GM21390 (cell line): ENCODE measurements at regions not wholly inside any gene's neighbourhood (a gene's known extent, or its start where the extent isn't known, plus 50 kb on each side); places are given as distances from the start of the nearest gene placed in this dataset.
"Not testable (repeated sequence)": the region's sequence is repeated elsewhere in the genome, so short reads cannot be mapped to it uniquely, and the experiment has no call there.

Experiments
- ATAC-seq: cut with Tn5 transposase; IDR thresholded peaks from one replicate; pipeline ENCODE4 v1.9.1; 2021; ENCODE audit not compliant: unreplicated experiment

GRCh38 chr2:114252713-114253112 is 189.7 kb upstream of the DPP10 start:
- ATAC-seq = no peak

GRCh38 chr2:114254875-114255274 is 187.6 kb upstream of the DPP10 start:
- no peak for ATAC-seq

- no peak for ATAC-seq
Observed at GRCh38 chr2:114259389-114259788, 183.1 kb upstream of the DPP10 start.

- no peak for ATAC-seq
Observed at GRCh38 chr2:114261366-114261765, 181.1 kb upstream of the DPP10 start.

GRCh38 chr2:114265261-114265660 is 177.2 kb upstream of the DPP10 start:
- ATAC-seq = no peak

GRCh38 chr2:114274957-114275356 is 167.5 kb upstream of the DPP10 start:
- no peak for ATAC-seq

GRCh38 chr2:114281188-114281587 is 161.3 kb upstream of the DPP10 start:
- ATAC-seq = no peak

- no peak for ATAC-seq
Observed at GRCh38 chr2:114283774-114284173, 158.7 kb upstream of the DPP10 start.

GRCh38 chr2:114286438-114286837 is 156.0 kb upstream of the DPP10 start:
- ATAC-seq = no peak

- ATAC-seq = no peak
Observed at GRCh38 chr2:114293355-114293754, 149.1 kb upstream of the DPP10 start.

GRCh38 chr2:114294741-114295140 is 147.7 kb upstream of the DPP10 start:
- ATAC-seq = no peak

GRCh38 chr2:114300351-114300750 is 142.1 kb upstream of the DPP10 start:
- not testable (repeated sequence) for ATAC-seq

GRCh38 chr2:114316532-114317300 is 125.7 kb upstream of the DPP10 start:
- ATAC-seq = no peak

- no peak for ATAC-seq
Observed at GRCh38 chr2:114330594-114330993, 111.8 kb upstream of the DPP10 start.

- ATAC-seq = no peak
Observed at GRCh38 chr2:114331934-114332333, 110.5 kb upstream of the DPP10 start.

- no peak for ATAC-seq
Observed at GRCh38 chr2:114345246-114345645, 97.2 kb upstream of the DPP10 start.

GRCh38 chr2:114346658-114347057 is 95.8 kb upstream of the DPP10 start:
- ATAC-seq = no peak

GRCh38 chr2:114350186-114350725 is 92.2 kb upstream of the DPP10 start:
- ATAC-seq = no peak

GRCh38 chr2:114352988-114353387 is 89.5 kb upstream of the DPP10 start:
- no peak for ATAC-seq

- ATAC-seq = no peak
Observed at GRCh38 chr2:114354199-114354598, 88.2 kb upstream of the DPP10 start.

GRCh38 chr2:114368705-114369104 is 73.7 kb upstream of the DPP10 start:
- no peak for ATAC-seq

- ATAC-seq = not testable (repeated sequence)
Observed at GRCh38 chr2:114371721-114372120, 70.7 kb upstream of the DPP10 start.

GRCh38 chr2:114373591-114373990 is 68.8 kb upstream of the DPP10 start:
- ATAC-seq = no peak
